ENCODE measurements at regions not wholly inside any gene's neighbourhood (a gene's known extent, or its start where the extent isn't known, plus 50 kb on each side); places are given as distances from the start of the nearest gene placed in this dataset.

- no peaks in the 10 kb centered on the region for H4K20me1 ChIP-seq
- no peak overlapping the region for H3K9ac ChIP-seq
- no peak overlapping the region for H3K27ac ChIP-seq
- H3K4me3 ChIP-seq, result no peak overlapping the region
- H3K9me3 ChIP-seq (replicated peaks in 1 of 11), result peaks cover 15 to 29% (median 23%) of the 10 kb centered on the region in 11 experiments
- H3K27me3 ChIP-seq, result no peaks in the 10 kb centered on the region
- peaks cover 0 to 9% (median 0%) of the 10 kb centered on the region in 11 experiments; a peak in 2 of 22 replicates for H3K36me3 ChIP-seq
- peaks cover 12 to 51% (median 39%) of the 10 kb centered on the region in 10 experiments for H3K4me1 ChIP-seq
- TF ChIP-seq Cebpa-rat (IDR thresholded peaks at IDR 0.05), result no peak
- peak overlapping the region in 9 of 11 experiments; percentile 10 to 70 (median 51); a peak in 16 of 22 replicates for H3K4me2 ChIP-seq
Observed at GRCh38 chr4:152010710-152011079, 249.9 kb upstream of the GATB start.

- peaks cover 12 to 48% (median 37%) of the 10 kb centered on the region in 10 experiments for H3K4me1 ChIP-seq
- H3K27me3 ChIP-seq, result no peaks in the 10 kb centered on the region
- H3K9me3 ChIP-seq (replicated peaks in 1 of 11), result peaks cover 15 to 29% (median 22%) of the 10 kb centered on the region in 11 experiments
- no peak overlapping the region for H3K9ac ChIP-seq
- H3K4me3 ChIP-seq, result no peak overlapping the region
- H3K36me3 ChIP-seq, result peaks cover 0 to 9% (median 0%) of the 10 kb centered on the region in 11 experiments; a peak in 2 of 22 replicates
- peak overlapping the region in 9 of 11 experiments; percentile 10 to 70 (median 51); a peak in 14 of 22 replicates for H3K4me2 ChIP-seq
- no peak overlapping the region for H3K27ac ChIP-seq
- H4K20me1 ChIP-seq, result no peaks in the 10 kb centered on the region
- no peak for TF ChIP-seq Cebpa-rat (IDR thresholded peaks at IDR 0.05)
Observed at GRCh38 chr4:152009983-152010709, 249.3 kb upstream of the GATB start.

- H3K27me3 ChIP-seq, result no peaks in the 10 kb centered on the region
- no peak overlapping the region for H3K4me3 ChIP-seq
- H3K27ac ChIP-seq, result no peak overlapping the region
- no peak overlapping the region for H3K9ac ChIP-seq
- H4K20me1 ChIP-seq, result no peaks in the 10 kb centered on the region
- peaks cover 0 to 9% (median 0%) of the 10 kb centered on the region in 11 experiments; a peak in 2 of 22 replicates for H3K36me3 ChIP-seq
- TF ChIP-seq Cebpa-rat (IDR thresholded peaks at IDR 0.05), result no peak
- H3K9me3 ChIP-seq (replicated peaks in 1 of 11), result peaks cover 15 to 29% (median 22%) of the 10 kb centered on the region in 11 experiments
- H3K4me2 ChIP-seq, result peak overlapping the region in 3 of 11 experiments; percentile 20 to 66 (median 57); a peak in 2 of 22 replicates
- peaks cover 4 to 38% (median 28%) of the 10 kb centered on the region in 10 experiments for H3K4me1 ChIP-seq
Observed at GRCh38 chr4:152009031-152009670, 248.3 kb upstream of the GATB start.

GRCh38 chr4:152007111-152007510 is 246.3 kb upstream of the GATB start:
- TF ChIP-seq Cebpa-rat (IDR thresholded peaks at IDR 0.05), result no peak
- H3K9ac ChIP-seq, result no peak overlapping the region

GRCh38 chr4:152004801-152005200 is 244.0 kb upstream of the GATB start:
- no peak for TF ChIP-seq Cebpa-rat (IDR thresholded peaks at IDR 0.05)
- Histone ChIP-seq H4K20me1 (no peaks in the 10 kb centered on the region), H3K9me3 (replicated peaks in 1 of 11) (peaks cover 0 to 9% (median 0%) of the 10 kb centered on the region in 11 experiments; a peak in 1 of 22 replicates), H3K4me1 (peaks cover 0 to 12% (median 6%) of the 10 kb centered on the region in 10 experiments; a peak in 8 of 20 replicates), H3K27ac (no peak overlapping the region), H3K4me2 (no peak overlapping the region), H3K36me3 (no peaks in the 10 kb centered on the region), H3K27me3 (no peaks in the 10 kb centered on the region), H3K4me3 (no peak overlapping the region), H3K9ac (no peak overlapping the region)

More at GRCh38 chr4:152007111-152007510, 246.3 kb upstream of the GATB start:
- no peak overlapping the region for H3K4me3 ChIP-seq
- no peaks in the 10 kb centered on the region for H3K36me3 ChIP-seq
- no peak overlapping the region for H3K27ac ChIP-seq
- H4K20me1 ChIP-seq, result no peaks in the 10 kb centered on the region
- peak overlapping the region in 1 of 11 experiments; percentile 13; a peak in 1 of 22 replicates for H3K4me2 ChIP-seq
- H3K9me3 ChIP-seq (replicated peaks in 1 of 11), result peaks cover 0 to 9% (median 2%) of the 10 kb centered on the region in 11 experiments; a peak in 6 of 22 replicates
- no peaks in the 10 kb centered on the region for H3K27me3 ChIP-seq
- H3K4me1 ChIP-seq, result peaks cover 0 to 32% (median 23%) of the 10 kb centered on the region in 10 experiments; a peak in 17 of 20 replicates

GRCh38 chr4:152000518-152000917 is 239.7 kb upstream of the GATB start:
- Histone ChIP-seq H4K20me1 (no peaks in the 10 kb centered on the region), H3K4me2 (no peak overlapping the region), H3K27ac (no peak overlapping the region), H3K9me3 (replicated peaks in 1 of 11) (peaks cover 0 to 27% (median under 1%) of the 10 kb centered on the region in 11 experiments; a peak in 9 of 22 replicates), H3K4me3 (no peak overlapping the region), H3K27me3 (no peaks in the 10 kb centered on the region), H3K36me3 (no peaks in the 10 kb centered on the region), H3K4me1 (no peaks in the 10 kb centered on the region), H3K9ac (no peak overlapping the region)
- no peak for TF ChIP-seq Cebpa-rat (IDR thresholded peaks at IDR 0.05)

GRCh38 chr4:151998723-151999122 is 237.9 kb upstream of the GATB start:
- Histone ChIP-seq H3K9ac (no peak overlapping the region), H3K9me3 (replicated peaks in 1 of 11) (peaks cover 4 to 32% (median 18%) of the 10 kb centered on the region in 11 experiments; a peak in 19 of 22 replicates), H4K20me1 (no peaks in the 10 kb centered on the region), H3K4me2 (no peak overlapping the region), H3K4me3 (no peak overlapping the region), H3K36me3 (no peaks in the 10 kb centered on the region), H3K27me3 (no peaks in the 10 kb centered on the region), H3K27ac (no peak overlapping the region), H3K4me1 (peaks cover 0 to 11% (median 3%) of the 10 kb centered on the region in 10 experiments; a peak in 13 of 20 replicates)
- TF ChIP-seq Cebpa-rat (IDR thresholded peaks at IDR 0.05), result no peak

GRCh38 chr4:151997461-151997860 is 236.7 kb upstream of the GATB start:
- Histone ChIP-seq H3K36me3 (no peaks in the 10 kb centered on the region), H3K4me2 (no peak overlapping the region), H3K9ac (no peak overlapping the region), H3K27ac (no peak overlapping the region), H3K9me3 (replicated peaks in 1 of 11) (peaks cover 4 to 39% (median 21%) of the 10 kb centered on the region in 11 experiments; a peak in 19 of 22 replicates), H3K27me3 (no peaks in the 10 kb centered on the region), H3K4me3 (no peak overlapping the region), H3K4me1 (peaks cover 0 to 24% (median 16%) of the 10 kb centered on the region in 10 experiments; a peak in 16 of 20 replicates), H4K20me1 (no peaks in the 10 kb centered on the region)
- no peak for TF ChIP-seq Cebpa-rat (IDR thresholded peaks at IDR 0.05)

GRCh38 chr4:151994429-151994828 is 233.6 kb upstream of the GATB start:
- peaks cover 16 to 54% (median 41%) of the 10 kb centered on the region in 10 experiments for H3K4me1 ChIP-seq
- H3K27ac ChIP-seq, result no peak overlapping the region
- H3K9me3 ChIP-seq (replicated peaks in 1 of 11), result peaks cover 4 to 39% (median 21%) of the 10 kb centered on the region in 11 experiments; a peak in 19 of 22 replicates
- no peak overlapping the region for H3K4me2 ChIP-seq
- no peaks in the 10 kb centered on the region for H4K20me1 ChIP-seq
- no peak overlapping the region for H3K4me3 ChIP-seq
- TF ChIP-seq Cebpa-rat (IDR thresholded peaks at IDR 0.05), result no peak
- H3K27me3 ChIP-seq, result no peaks in the 10 kb centered on the region
- no peak overlapping the region for H3K9ac ChIP-seq
- no peaks in the 10 kb centered on the region for H3K36me3 ChIP-seq
